WTC11 (cell line): ENCODE measurements at regions not wholly inside any gene's neighbourhood (a gene's known extent, or its start where the extent isn't known, plus 50 kb on each side); places are given as distances from the start of the nearest gene placed in this dataset.

ENCODE experiments used
- ATAC-seq: fragments of 200-7000 bp; cut with Tn5 transposase; 2 replicates; pipeline ENCODE4 v1.10.0; 2021; ENCODE audit warnings: mild to moderate bottlenecking, moderate library complexity
- CTCF ChIA-PET: fragments of 300-600 bp; sonication (Branson Sonifier 250); formaldehyde crosslinking; loops from one replicate; lab custom pipeline; 2021; ENCODE audit warnings: antibody characterized with exemption; lab: Charles Lee
- POLR2A ChIA-PET: fragments of 350-600 bp; sonication (Branson Sonifier 250); formaldehyde crosslinking; loops from one replicate; lab custom pipeline; 2021; ENCODE audit warnings: antibody characterized with exemption; lab: Charles Lee
- DNase-seq: peaks from one replicate; pipeline ENCODE4 v3.0.0; 2021; ENCODE audit warnings: low spot score
- H3K27ac Mint-ChIP-seq: 2 replicates; pipeline ENCODE4 v1.8.0; 2021; ENCODE audit warnings: mixed read lengths
- H3K27me3 Mint-ChIP-seq: 2 replicates; pipeline ENCODE4 v1.8.0; 2021; ENCODE audit warnings: low read depth, mild to moderate bottlenecking, moderate library complexity, mixed read lengths
- H3K36me3 Mint-ChIP-seq: 2 replicates; pipeline ENCODE4 v1.8.0; 2021; ENCODE audit warnings: mixed read lengths
- H3K4me1 Mint-ChIP-seq: 2 replicates; pipeline ENCODE4 v1.8.0; 2022; ENCODE audit warnings: mixed read lengths
- H3K4me3 Mint-ChIP-seq: 2 replicates; pipeline ENCODE4 v1.8.0; 2021; ENCODE audit warnings: mild to moderate bottlenecking, moderate library complexity, mixed read lengths
- H3K9me3 Mint-ChIP-seq: 2 replicates; pipeline ENCODE4 v1.8.0; 2021; ENCODE audit warnings: mixed read lengths
- CREM ChIP-seq: sonication (generic); formaldehyde crosslinking; IDR thresholded peaks from 2 replicates; pipeline ENCODE4 v1.8.1; 2022; ENCODE audit warnings: mild to moderate bottlenecking, missing genetic modification reagents, moderate library complexity
- ELF4 ChIP-seq: sonication (generic); formaldehyde crosslinking; IDR thresholded peaks from 2 replicates; pipeline ENCODE4 v1.8.1; 2022; ENCODE audit warnings: low read depth, mild to moderate bottlenecking, moderate library complexity, missing genetic modification reagents
- ETV6 ChIP-seq: sonication (generic); formaldehyde crosslinking; IDR thresholded peaks from 2 replicates; pipeline ENCODE4 v1.8.1; 2022; ENCODE audit warnings: mild to moderate bottlenecking, missing genetic modification reagents
- FOXK1 ChIP-seq: sonication (generic); formaldehyde crosslinking; IDR thresholded peaks from 2 replicates; pipeline ENCODE4 v1.8.0; 2022; ENCODE audit warnings: mild to moderate bottlenecking, moderate library complexity, missing genetic modification reagents
- GABPB1 ChIP-seq: sonication (generic); formaldehyde crosslinking; IDR thresholded peaks from 2 replicates; pipeline ENCODE4 v1.8.1; 2023; ENCODE audit warnings: mild to moderate bottlenecking, missing genetic modification reagents
- JAZF1 ChIP-seq: fragments of 250-450 bp; sonication (Bioruptor Pico); IDR thresholded peaks from 2 replicates; pipeline ENCODE4 v1.9.0; 2021; ENCODE audit warnings: moderate library complexity, mild to moderate bottlenecking, inconsistent platforms
- KAT7 ChIP-seq: sonication (generic); formaldehyde crosslinking; IDR thresholded peaks from 2 replicates; pipeline ENCODE4 v1.8.1; 2023; ENCODE audit warnings: missing genetic modification reagents, mild to moderate bottlenecking, borderline replicate concordance
- MXD4 ChIP-seq: fragments of 250-450 bp; sonication (Bioruptor Pico); IDR thresholded peaks from 2 replicates; pipeline ENCODE4 v1.8.0; 2021; ENCODE audit warnings: mild to moderate bottlenecking, moderate library complexity, borderline replicate concordance
- NFE2L1 ChIP-seq: sonication (generic); formaldehyde crosslinking; IDR thresholded peaks from 2 replicates; pipeline ENCODE4 v1.8.1; 2023; ENCODE audit warnings: missing genetic modification reagents
- NR2C2 ChIP-seq: sonication (generic); formaldehyde crosslinking; IDR thresholded peaks from 2 replicates; pipeline ENCODE4 v1.8.0; 2022; ENCODE audit warnings: mild to moderate bottlenecking, missing genetic modification reagents
- RORB ChIP-seq: fragments of 250-450 bp; sonication (Bioruptor Pico); IDR thresholded peaks from 2 replicates; pipeline ENCODE4 v1.9.0; 2021; ENCODE audit warnings: mild to moderate bottlenecking
- SOX15 ChIP-seq: fragments of 250-450 bp; sonication (Bioruptor Pico); IDR thresholded peaks from 2 replicates; pipeline ENCODE4 v1.9.0; 2021; ENCODE audit warnings: mild to moderate bottlenecking
- TEAD4 ChIP-seq: sonication (generic); formaldehyde crosslinking; IDR thresholded peaks from 2 replicates; pipeline ENCODE4 v1.8.0; 2022; ENCODE audit warnings: mild to moderate bottlenecking, missing genetic modification reagents
- ZNF219 ChIP-seq: sonication (generic); formaldehyde crosslinking; IDR thresholded peaks from 2 replicates; pipeline ENCODE4 v1.8.0; 2023; ENCODE audit warnings: missing genetic modification reagents, mild to moderate bottlenecking, borderline replicate concordance
- ZNF396 ChIP-seq: fragments of 250-450 bp; sonication (Bioruptor Pico); IDR thresholded peaks from 2 replicates; pipeline ENCODE4 v1.8.0; 2021; ENCODE audit warnings: mild to moderate bottlenecking, moderate library complexity, borderline replicate concordance
- ZNF416 ChIP-seq: fragments of 250-450 bp; sonication (Bioruptor Pico); IDR thresholded peaks from 2 replicates; pipeline ENCODE4 v1.9.0; 2021; ENCODE audit warnings: mild to moderate bottlenecking, inconsistent platforms
- TF ChIP-seq, protein P1 (sequence below): fragments of 250-450 bp; sonication (Bioruptor Pico); IDR thresholded peaks from 2 replicates; pipeline ENCODE4 v1.9.0; 2021; ENCODE audit warnings: mild to moderate bottlenecking
- TF ChIP-seq, protein P2 (sequence below): sonication (generic); formaldehyde crosslinking; IDR thresholded peaks from 2 replicates; pipeline ENCODE4 v1.8.0; 2022; ENCODE audit warnings: mild to moderate bottlenecking, missing genetic modification reagents
- TF ChIP-seq, protein P3 (sequence below): sonication (generic); formaldehyde crosslinking; IDR thresholded peaks from 2 replicates; pipeline ENCODE4 v1.8.1; 2023; ENCODE audit warnings: mild to moderate bottlenecking, moderate library complexity, missing genetic modification reagents
- TF ChIP-seq, protein P4 (sequence below): sonication (generic); formaldehyde crosslinking; conservative IDR thresholded peaks from 2 replicates; pipeline ENCODE4 v1.8.1; 2022; ENCODE audit warnings: mild to moderate bottlenecking, missing genetic modification reagents
- TF ChIP-seq, protein P5 (sequence below): sonication (generic); formaldehyde crosslinking; IDR thresholded peaks from 2 replicates; pipeline ENCODE4 v1.8.1; 2023; ENCODE audit warnings: mild to moderate bottlenecking, missing genetic modification reagents, moderate library complexity
- TF ChIP-seq, protein P6 (sequence below): sonication (generic); formaldehyde crosslinking; IDR thresholded peaks from 2 replicates; pipeline ENCODE4 v1.8.1; 2023; ENCODE audit warnings: mild to moderate bottlenecking, missing genetic modification reagents, moderate library complexity
- TF ChIP-seq, protein P7 (sequence below): sonication (generic); formaldehyde crosslinking; IDR thresholded peaks from 2 replicates; pipeline ENCODE4 v1.8.0; 2022; ENCODE audit warnings: mild to moderate bottlenecking, missing genetic modification reagents
- TF ChIP-seq, protein P8 (sequence below): fragments of 250-450 bp; sonication (Bioruptor Pico); IDR thresholded peaks from 2 replicates; pipeline ENCODE4 v1.9.0; 2021; ENCODE audit warnings: moderate library complexity, mild to moderate bottlenecking, inconsistent platforms, borderline replicate concordance
- TF ChIP-seq, protein P9 (sequence below): sonication (generic); formaldehyde crosslinking; IDR thresholded peaks from 2 replicates; pipeline ENCODE4 v1.8.1; 2022; ENCODE audit warnings: missing genetic modification reagents, borderline replicate concordance

DNA sequence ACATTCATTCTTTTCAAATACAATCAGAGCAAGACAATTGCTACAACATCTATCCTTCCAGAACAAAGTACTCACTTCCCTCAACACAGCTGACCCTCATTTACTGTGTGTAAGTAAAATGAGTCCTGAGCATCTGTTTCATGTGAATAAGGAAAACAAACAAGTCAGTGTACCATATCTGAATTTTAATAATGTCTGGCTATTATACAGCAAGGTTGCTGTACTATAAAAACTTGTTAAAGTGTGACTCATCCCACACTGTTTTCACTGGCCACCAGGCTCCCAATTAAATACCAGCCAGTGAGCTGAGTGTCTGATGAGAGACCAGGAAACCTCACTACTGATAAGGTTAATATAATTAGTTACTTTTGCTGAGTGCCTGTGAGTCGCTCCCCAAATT is 339.8 kb downstream of the AGTPBP1 start:
- CTCF ChIA-PET, result interaction anchor here (0.6 kb wide), 1 partner anchor 77 kb away, joined by 3 read pairs; no protein-coding TSS in a partner anchor
- no peaks in the 10 kb centered on the region; the same call in 1 of the 2 replicates for H3K36me3 Mint-ChIP-seq
- TF ChIP-seq, protein P1, sequence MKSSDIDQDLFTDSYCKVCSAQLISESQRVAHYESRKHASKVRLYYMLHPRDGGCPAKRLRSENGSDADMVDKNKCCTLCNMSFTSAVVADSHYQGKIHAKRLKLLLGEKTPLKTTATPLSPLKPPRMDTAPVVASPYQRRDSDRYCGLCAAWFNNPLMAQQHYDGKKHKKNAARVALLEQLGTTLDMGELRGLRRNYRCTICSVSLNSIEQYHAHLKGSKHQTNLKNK (CRISPR knock-in tag), result no peak
- TF ChIP-seq, protein P2, sequence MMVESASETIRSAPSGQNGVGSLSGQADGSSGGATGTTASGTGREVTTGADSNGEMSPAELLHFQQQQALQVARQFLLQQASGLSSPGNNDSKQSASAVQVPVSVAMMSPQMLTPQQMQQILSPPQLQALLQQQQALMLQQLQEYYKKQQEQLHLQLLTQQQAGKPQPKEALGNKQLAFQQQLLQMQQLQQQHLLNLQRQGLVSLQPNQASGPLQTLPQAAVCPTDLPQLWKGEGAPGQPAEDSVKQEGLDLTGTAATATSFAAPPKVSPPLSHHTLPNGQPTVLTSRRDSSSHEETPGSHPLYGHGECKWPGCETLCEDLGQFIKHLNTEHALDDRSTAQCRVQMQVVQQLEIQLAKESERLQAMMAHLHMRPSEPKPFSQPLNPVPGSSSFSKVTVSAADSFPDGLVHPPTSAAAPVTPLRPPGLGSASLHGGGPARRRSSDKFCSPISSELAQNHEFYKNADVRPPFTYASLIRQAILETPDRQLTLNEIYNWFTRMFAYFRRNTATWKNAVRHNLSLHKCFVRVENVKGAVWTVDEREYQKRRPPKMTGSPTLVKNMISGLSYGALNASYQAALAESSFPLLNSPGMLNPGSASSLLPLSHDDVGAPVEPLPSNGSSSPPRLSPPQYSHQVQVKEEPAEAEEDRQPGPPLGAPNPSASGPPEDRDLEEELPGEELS (CRISPR knock-in tag), result no peak
- no peak for TF ChIP-seq ETV6 (CRISPR knock-in tag)
- TF ChIP-seq NR2C2 (CRISPR knock-in tag), result no peak
- no peak for TF ChIP-seq TEAD4 (CRISPR knock-in tag)
- no peak for TF ChIP-seq KAT7 (CRISPR knock-in tag)
- no peak for TF ChIP-seq NFE2L1 (CRISPR knock-in tag)
- TF ChIP-seq JAZF1, result no peak
- no peak for TF ChIP-seq FOXK1 (CRISPR knock-in tag)
- TF ChIP-seq, protein P3, sequence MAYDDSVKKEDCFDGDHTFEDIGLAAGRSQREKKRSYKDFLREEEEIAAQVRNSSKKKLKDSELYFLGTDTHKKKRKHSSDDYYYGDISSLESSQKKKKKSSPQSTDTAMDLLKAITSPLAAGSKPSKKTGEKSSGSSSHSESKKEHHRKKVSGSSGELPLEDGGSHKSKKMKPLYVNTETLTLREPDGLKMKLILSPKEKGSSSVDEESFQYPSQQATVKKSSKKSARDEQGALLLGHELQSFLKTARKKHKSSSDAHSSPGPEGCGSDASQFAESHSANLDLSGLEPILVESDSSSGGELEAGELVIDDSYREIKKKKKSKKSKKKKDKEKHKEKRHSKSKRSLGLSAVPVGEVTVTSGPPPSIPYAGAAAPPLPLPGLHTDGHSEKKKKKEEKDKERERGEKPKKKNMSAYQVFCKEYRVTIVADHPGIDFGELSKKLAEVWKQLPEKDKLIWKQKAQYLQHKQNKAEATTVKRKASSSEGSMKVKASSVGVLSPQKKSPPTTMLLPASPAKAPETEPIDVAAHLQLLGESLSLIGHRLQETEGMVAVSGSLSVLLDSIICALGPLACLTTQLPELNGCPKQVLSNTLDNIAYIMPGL (CRISPR knock-in tag), result no peak
- TF ChIP-seq, protein P4, sequence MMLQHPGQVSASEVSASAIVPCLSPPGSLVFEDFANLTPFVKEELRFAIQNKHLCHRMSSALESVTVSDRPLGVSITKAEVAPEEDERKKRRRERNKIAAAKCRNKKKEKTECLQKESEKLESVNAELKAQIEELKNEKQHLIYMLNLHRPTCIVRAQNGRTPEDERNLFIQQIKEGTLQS (CRISPR knock-in tag), result no peak
- TF ChIP-seq ZNF416 (CRISPR knock-in tag), result no peak
- no peak for TF ChIP-seq RORB (CRISPR knock-in tag)
- no peak for TF ChIP-seq CREM (CRISPR knock-in tag)
- TF ChIP-seq ELF4 (CRISPR knock-in tag), result no peak
- TF ChIP-seq, protein P5, sequence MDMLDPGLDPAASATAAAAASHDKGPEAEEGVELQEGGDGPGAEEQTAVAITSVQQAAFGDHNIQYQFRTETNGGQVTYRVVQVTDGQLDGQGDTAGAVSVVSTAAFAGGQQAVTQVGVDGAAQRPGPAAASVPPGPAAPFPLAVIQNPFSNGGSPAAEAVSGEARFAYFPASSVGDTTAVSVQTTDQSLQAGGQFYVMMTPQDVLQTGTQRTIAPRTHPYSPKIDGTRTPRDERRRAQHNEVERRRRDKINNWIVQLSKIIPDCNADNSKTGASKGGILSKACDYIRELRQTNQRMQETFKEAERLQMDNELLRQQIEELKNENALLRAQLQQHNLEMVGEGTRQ (CRISPR knock-in tag), result no peak
- TF ChIP-seq GABPB1 (CRISPR knock-in tag), result no peak
- TF ChIP-seq ZNF396 (CRISPR knock-in tag), result no peak
- no peak for TF ChIP-seq MXD4 (CRISPR knock-in tag)
- POLR2A ChIA-PET, result no interaction called here
- no peaks in the 10 kb centered on the region for H3K9me3 Mint-ChIP-seq
- ATAC-seq (no peak), DNase-seq (no peak)
- H3K27ac Mint-ChIP-seq, result no peak overlapping the region
- no peak overlapping the region for H3K4me3 Mint-ChIP-seq
- H3K27me3 Mint-ChIP-seq, result no peaks in the 10 kb centered on the region
- peaks cover 9% of the 10 kb centered on the region; the same call in 1 of the 2 replicates for H3K4me1 Mint-ChIP-seq

DNA sequence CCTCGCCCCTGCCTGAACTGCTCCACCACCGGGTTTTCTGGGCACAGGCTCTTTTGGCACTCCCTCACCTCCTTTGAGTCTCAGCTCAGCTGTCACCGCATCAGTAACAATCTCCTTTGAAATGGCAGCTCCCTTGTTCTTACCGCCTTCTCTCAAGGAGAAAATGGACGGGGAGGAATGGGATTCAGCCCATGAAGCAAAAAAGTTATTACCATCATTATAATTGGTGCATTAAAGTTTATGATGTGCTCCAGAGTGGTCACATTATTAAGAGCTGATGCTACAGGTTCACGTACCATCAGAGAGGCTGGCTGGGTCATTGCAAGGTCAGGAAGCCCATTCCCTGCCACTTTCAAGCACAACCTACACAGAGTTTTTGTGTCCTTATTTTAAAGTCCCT is 344.7 kb downstream of the AGTPBP1 start:
- POLR2A ChIA-PET, result no interaction called here
- H3K36me3 Mint-ChIP-seq, result no peaks in the 10 kb centered on the region; the same call in 1 of the 2 replicates
- peaks cover 5% of the 10 kb centered on the region; the same call in 1 of the 2 replicates for H3K4me1 Mint-ChIP-seq
- DNase-seq (no peak), ATAC-seq (no peak)
- CTCF ChIA-PET, result no interaction called here
- H3K9me3 Mint-ChIP-seq, result peaks cover 14% of the 10 kb centered on the region
- H3K27me3 Mint-ChIP-seq, result no peaks in the 10 kb centered on the region; the same call in 1 of the 2 replicates
- H3K4me3 Mint-ChIP-seq, result no peak overlapping the region
- no peak overlapping the region for H3K27ac Mint-ChIP-seq
- TF ChIP-seq, protein P1 (CRISPR knock-in tag), result no peak
- TF ChIP-seq, protein P6, sequence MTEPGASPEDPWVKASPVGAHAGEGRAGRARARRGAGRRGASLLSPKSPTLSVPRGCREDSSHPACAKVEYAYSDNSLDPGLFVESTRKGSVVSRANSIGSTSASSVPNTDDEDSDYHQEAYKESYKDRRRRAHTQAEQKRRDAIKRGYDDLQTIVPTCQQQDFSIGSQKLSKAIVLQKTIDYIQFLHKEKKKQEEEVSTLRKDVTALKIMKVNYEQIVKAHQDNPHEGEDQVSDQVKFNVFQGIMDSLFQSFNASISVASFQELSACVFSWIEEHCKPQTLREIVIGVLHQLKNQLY (CRISPR knock-in tag), result no peak
- TF ChIP-seq, protein P7, sequence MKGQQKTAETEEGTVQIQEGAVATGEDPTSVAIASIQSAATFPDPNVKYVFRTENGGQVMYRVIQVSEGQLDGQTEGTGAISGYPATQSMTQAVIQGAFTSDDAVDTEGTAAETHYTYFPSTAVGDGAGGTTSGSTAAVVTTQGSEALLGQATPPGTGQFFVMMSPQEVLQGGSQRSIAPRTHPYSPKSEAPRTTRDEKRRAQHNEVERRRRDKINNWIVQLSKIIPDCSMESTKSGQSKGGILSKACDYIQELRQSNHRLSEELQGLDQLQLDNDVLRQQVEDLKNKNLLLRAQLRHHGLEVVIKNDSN (CRISPR knock-in tag), result no peak
- TF ChIP-seq, protein P5 (CRISPR knock-in tag), result no peak
- TF ChIP-seq SOX15 (CRISPR knock-in tag) (no peak), ZNF219 (CRISPR knock-in tag) (no peak)
- TF ChIP-seq, protein P4 (CRISPR knock-in tag), result no peak
- TF ChIP-seq, protein P8, sequence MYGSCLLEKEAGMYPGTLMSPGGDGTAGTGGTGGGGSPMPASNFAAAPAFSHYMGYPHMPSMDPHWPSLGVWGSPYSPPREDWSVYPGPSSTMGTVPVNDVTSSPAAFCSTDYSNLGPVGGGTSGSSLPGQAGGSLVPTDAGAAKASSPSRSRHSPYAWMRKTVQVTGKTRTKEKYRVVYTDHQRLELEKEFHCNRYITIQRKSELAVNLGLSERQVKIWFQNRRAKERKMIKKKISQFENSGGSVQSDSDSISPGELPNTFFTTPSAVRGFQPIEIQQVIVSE (CRISPR knock-in tag), result no peak
- TF ChIP-seq, protein P9, sequence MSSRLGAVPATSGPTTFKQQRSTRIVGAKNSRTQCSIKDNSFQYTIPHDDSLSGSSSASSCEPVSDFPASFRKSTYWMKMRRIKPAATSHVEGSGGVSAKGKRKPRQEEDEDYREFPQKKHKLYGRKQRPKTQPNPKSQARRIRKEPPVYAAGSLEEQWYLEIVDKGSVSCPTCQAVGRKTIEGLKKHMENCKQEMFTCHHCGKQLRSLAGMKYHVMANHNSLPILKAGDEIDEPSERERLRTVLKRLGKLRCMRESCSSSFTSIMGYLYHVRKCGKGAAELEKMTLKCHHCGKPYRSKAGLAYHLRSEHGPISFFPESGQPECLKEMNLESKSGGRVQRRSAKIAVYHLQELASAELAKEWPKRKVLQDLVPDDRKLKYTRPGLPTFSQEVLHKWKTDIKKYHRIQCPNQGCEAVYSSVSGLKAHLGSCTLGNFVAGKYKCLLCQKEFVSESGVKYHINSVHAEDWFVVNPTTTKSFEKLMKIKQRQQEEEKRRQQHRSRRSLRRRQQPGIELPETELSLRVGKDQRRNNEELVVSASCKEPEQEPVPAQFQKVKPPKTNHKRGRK, result no peak
